ENCODE measurements at regions not wholly inside any gene's neighbourhood (a gene's known extent, or its start where the extent isn't known, plus 50 kb on each side); places are given as distances from the start of the nearest gene placed in this dataset.

GRCh38 chr11:121715405-121715804, 262.6 kb upstream of the SORL1-AS1 start:
- no peaks in the 10 kb centered on the region for H3K36me3 ChIP-seq (ENCODE audit: control insufficient read depth in 3 of 3, insufficient read depth in 2 of 3, low read depth in 1 of 3, low read length in 3 of 3)
- H3K4me3 ChIP-seq (ENCODE audit: low read depth in 1 of 3, low read length in 3 of 3): no peak overlapping the region
- no peak for DNase-seq
- no peak for FAIRE-seq
- no peaks in the 10 kb centered on the region for H3K27me3 ChIP-seq (ENCODE audit: control insufficient read depth in 3 of 3, insufficient read depth in 3 of 3, low read length in 3 of 3)
- H3K4me1 ChIP-seq (ENCODE audit: control insufficient read depth in 3 of 3, insufficient read depth in 2 of 3, low read depth in 1 of 3, low read length in 2 of 3): no peaks in the 10 kb centered on the region
- WGBS, 3 donors: 81 to 84% (median 82%) methylated on average over 4 of the region's 4 CpGs
- H3K27ac ChIP-seq (ENCODE audit: low read depth in 1 of 3, low read length in 2 of 3): no peak overlapping the region
- H3K9me3 ChIP-seq (ENCODE audit: control insufficient read depth in 2 of 2, insufficient read depth in 1 of 2, low read depth in 1 of 2, low read length in 1 of 2): no peaks in the 10 kb centered on the region

DNA sequence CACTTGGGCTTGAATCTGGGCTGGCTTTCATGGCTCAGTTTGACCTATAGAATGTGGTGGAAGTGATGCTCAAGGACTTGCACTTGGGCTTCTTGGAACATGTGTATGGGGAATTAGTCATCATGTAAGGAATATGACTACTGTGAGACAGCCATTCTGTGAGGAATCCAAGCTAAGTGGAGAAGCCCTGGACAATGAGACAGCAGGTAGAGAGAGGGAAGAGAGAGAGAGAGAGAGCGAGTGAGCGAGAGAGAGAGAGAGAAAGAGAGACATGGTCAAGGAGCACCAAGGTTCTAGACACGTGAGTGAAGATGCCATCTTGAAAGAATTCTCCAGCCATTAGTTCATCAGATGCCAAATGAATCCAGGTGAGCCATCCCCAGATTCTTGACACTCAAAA, 261.6 kb upstream of the SORL1-AS1 start:
- H3K36me3 ChIP-seq (ENCODE audit: control insufficient read depth in 3 of 3, insufficient read depth in 2 of 3, low read depth in 1 of 3, low read length in 3 of 3): no peaks in the 10 kb centered on the region
- DNase-seq (no peak), FAIRE-seq (no peak)
- H3K27me3 ChIP-seq (ENCODE audit: control insufficient read depth in 3 of 3, insufficient read depth in 3 of 3, low read length in 3 of 3): no peaks in the 10 kb centered on the region
- H3K27ac ChIP-seq (ENCODE audit: low read depth in 1 of 3, low read length in 2 of 3): no peak overlapping the region
- no peak overlapping the region for H3K4me3 ChIP-seq (ENCODE audit: low read depth in 1 of 3, low read length in 3 of 3)
- H3K4me1 ChIP-seq (ENCODE audit: control insufficient read depth in 3 of 3, insufficient read depth in 2 of 3, low read depth in 1 of 3, low read length in 2 of 3): no peaks in the 10 kb centered on the region
- 79 to 94% (median 89%) methylated on average over 3 of the region's 3 CpGs for WGBS, 3 donors
- H3K9me3 ChIP-seq (ENCODE audit: control insufficient read depth in 2 of 2, insufficient read depth in 1 of 2, low read depth in 1 of 2, low read length in 1 of 2): no peaks in the 10 kb centered on the region

GRCh38 chr11:121711939-121712338, 259.2 kb upstream of the SORL1-AS1 start:
- FAIRE-seq: no peak
- Histone ChIP-seq H3K4me3 (ENCODE audit: low read depth in 1 of 3, low read length in 3 of 3) (no peak overlapping the region), H3K4me1 (ENCODE audit: control insufficient read depth in 3 of 3, insufficient read depth in 2 of 3, low read depth in 1 of 3, low read length in 2 of 3) (no peaks in the 10 kb centered on the region), H3K9me3 (ENCODE audit: control insufficient read depth in 2 of 2, insufficient read depth in 1 of 2, low read depth in 1 of 2, low read length in 1 of 2) (no peaks in the 10 kb centered on the region), H3K27ac (ENCODE audit: low read depth in 1 of 3, low read length in 2 of 3) (no peak overlapping the region), H3K36me3 (ENCODE audit: control insufficient read depth in 3 of 3, insufficient read depth in 2 of 3, low read depth in 1 of 3, low read length in 3 of 3) (no peaks in the 10 kb centered on the region), H3K27me3 (ENCODE audit: control insufficient read depth in 3 of 3, insufficient read depth in 3 of 3, low read length in 3 of 3) (no peaks in the 10 kb centered on the region)
- WGBS, 3 donors: 33 to 71% (median 41%) methylated on average over 1 of the region's 1 CpG
- DNase-seq: no peak

- H3K36me3 ChIP-seq (ENCODE audit: control insufficient read depth in 3 of 3, insufficient read depth in 2 of 3, low read depth in 1 of 3, low read length in 3 of 3): no peaks in the 10 kb centered on the region
- no peak for FAIRE-seq
- WGBS, 3 donors: 51 to 74% (median 57%) methylated on average over 2 of the region's 2 CpGs
Observed at GRCh38 chr11:121711236-121711635, 258.5 kb upstream of the SORL1-AS1 start.

DNA sequence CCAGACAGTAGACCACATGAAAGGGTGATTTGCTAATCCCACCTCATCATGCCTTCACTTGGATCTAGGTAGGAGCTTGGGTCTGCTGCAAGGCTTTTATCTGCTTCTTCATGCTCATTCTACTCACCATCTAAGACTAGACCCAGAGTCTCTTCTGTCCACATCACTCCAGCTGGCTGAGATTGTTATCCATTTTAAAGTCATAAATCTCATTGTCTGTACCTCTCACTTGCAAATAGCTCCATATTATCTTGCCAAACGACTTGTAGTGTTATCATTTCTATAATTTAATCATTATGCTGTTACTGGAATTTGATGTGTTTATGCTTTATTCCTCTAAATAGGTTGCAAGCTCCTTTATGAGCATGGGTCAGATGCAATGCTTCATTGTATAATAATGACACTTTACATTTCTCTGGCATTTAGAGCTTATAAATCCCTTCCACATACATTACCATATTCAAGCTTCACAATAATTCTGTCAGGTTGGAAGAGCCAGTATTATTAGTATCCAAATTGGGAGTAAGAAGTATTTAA, 254.2 kb upstream of the SORL1-AS1 start:
- FAIRE-seq: no peak
- no peak overlapping the region for H3K4me3 ChIP-seq (ENCODE audit: low read depth in 1 of 3, low read length in 3 of 3)
- no peaks in the 10 kb centered on the region for H3K9me3 ChIP-seq (ENCODE audit: control insufficient read depth in 2 of 2, insufficient read depth in 1 of 2, low read depth in 1 of 2, low read length in 1 of 2)
- WGBS, 3 donors: 7 to 21% (median 15%) methylated on average over 1 of the region's 1 CpG
- DNase-seq: no peak
- no peaks in the 10 kb centered on the region for H3K27me3 ChIP-seq (ENCODE audit: control insufficient read depth in 3 of 3, insufficient read depth in 3 of 3, low read length in 3 of 3)
- no peaks in the 10 kb centered on the region for H3K4me1 ChIP-seq (ENCODE audit: control insufficient read depth in 3 of 3, insufficient read depth in 2 of 3, low read depth in 1 of 3, low read length in 2 of 3)
- H3K27ac ChIP-seq (ENCODE audit: low read depth in 1 of 3, low read length in 2 of 3): no peak overlapping the region
- no peaks in the 10 kb centered on the region for H3K36me3 ChIP-seq (ENCODE audit: control insufficient read depth in 3 of 3, insufficient read depth in 2 of 3, low read depth in 1 of 3, low read length in 3 of 3)

More at GRCh38 chr11:121711236-121711635, 258.5 kb upstream of the SORL1-AS1 start:
- Histone ChIP-seq H3K27ac (ENCODE audit: low read depth in 1 of 3, low read length in 2 of 3) (no peak overlapping the region), H3K4me1 (ENCODE audit: control insufficient read depth in 3 of 3, insufficient read depth in 2 of 3, low read depth in 1 of 3, low read length in 2 of 3) (no peaks in the 10 kb centered on the region), H3K27me3 (ENCODE audit: control insufficient read depth in 3 of 3, insufficient read depth in 3 of 3, low read length in 3 of 3) (no peaks in the 10 kb centered on the region), H3K4me3 (ENCODE audit: low read depth in 1 of 3, low read length in 3 of 3) (no peak overlapping the region), H3K9me3 (ENCODE audit: control insufficient read depth in 2 of 2, insufficient read depth in 1 of 2, low read depth in 1 of 2, low read length in 1 of 2) (no peaks in the 10 kb centered on the region)
- DNase-seq: no peak

DNA sequence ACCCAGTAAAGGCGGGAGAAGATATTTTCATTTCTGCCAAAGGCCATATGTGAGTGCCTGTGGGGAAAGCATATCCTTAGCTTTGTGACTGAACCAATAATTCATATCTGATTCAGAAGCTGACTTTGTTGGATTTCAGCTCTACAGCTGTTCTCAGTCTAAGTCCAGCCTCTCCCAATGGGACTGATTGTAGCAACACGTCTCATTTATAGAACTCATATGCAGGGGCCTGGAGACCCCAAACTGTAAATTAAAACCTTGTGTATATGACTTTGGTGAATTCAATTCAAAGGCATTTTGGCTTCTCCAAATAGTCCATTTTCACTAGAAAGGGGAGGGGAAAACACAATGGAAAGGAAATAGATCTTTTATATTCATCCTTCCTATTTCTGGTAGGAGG, 250.4 kb upstream of the SORL1-AS1 start:
- Histone ChIP-seq H3K27ac (ENCODE audit: low read depth in 1 of 3, low read length in 2 of 3) (no peak overlapping the region), H3K4me3 (ENCODE audit: low read depth in 1 of 3, low read length in 3 of 3) (no peak overlapping the region), H3K27me3 (ENCODE audit: control insufficient read depth in 3 of 3, insufficient read depth in 3 of 3, low read length in 3 of 3) (no peaks in the 10 kb centered on the region), H3K4me1 (ENCODE audit: control insufficient read depth in 3 of 3, insufficient read depth in 2 of 3, low read depth in 1 of 3, low read length in 2 of 3) (no peaks in the 10 kb centered on the region), H3K9me3 (ENCODE audit: control insufficient read depth in 2 of 2, insufficient read depth in 1 of 2, low read depth in 1 of 2, low read length in 1 of 2) (no peaks in the 10 kb centered on the region), H3K36me3 (ENCODE audit: control insufficient read depth in 3 of 3, insufficient read depth in 2 of 3, low read depth in 1 of 3, low read length in 3 of 3) (no peaks in the 10 kb centered on the region)
- 65 to 82% (median 69%) methylated on average over 2 of the region's 2 CpGs for WGBS, 3 donors
- DNase-seq: no peak
- no peak for FAIRE-seq

DNA sequence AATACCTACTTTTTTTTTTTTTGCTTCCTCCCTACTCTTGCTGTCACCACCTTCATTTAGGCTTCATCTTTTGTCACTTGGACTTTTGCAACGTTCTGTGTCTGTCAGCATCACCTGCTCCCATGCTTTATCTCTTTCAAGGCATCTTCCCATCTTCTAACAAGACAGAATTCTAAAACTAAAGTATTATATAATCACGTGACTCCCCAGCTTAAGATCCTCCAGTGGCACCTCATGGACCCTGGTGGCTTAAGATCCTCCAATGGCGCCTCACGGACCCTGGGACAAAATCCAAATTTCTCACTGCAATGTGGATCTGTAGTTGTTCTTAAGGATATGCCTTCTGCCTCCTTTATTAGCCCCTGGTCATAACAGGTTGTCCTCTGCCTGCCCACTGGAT, 248.2 kb upstream of the SORL1-AS1 start:
- Histone ChIP-seq H3K27me3 (ENCODE audit: control insufficient read depth in 3 of 3, insufficient read depth in 3 of 3, low read length in 3 of 3) (no peaks in the 10 kb centered on the region), H3K36me3 (ENCODE audit: control insufficient read depth in 3 of 3, insufficient read depth in 2 of 3, low read depth in 1 of 3, low read length in 3 of 3) (no peaks in the 10 kb centered on the region), H3K4me3 (ENCODE audit: low read depth in 1 of 3, low read length in 3 of 3) (no peak overlapping the region), H3K9me3 (ENCODE audit: control insufficient read depth in 2 of 2, insufficient read depth in 1 of 2, low read depth in 1 of 2, low read length in 1 of 2) (no peaks in the 10 kb centered on the region), H3K4me1 (ENCODE audit: control insufficient read depth in 3 of 3, insufficient read depth in 2 of 3, low read depth in 1 of 3, low read length in 2 of 3) (peaks cover 0 to 3% (median 0%) of the 10 kb centered on the region in 3 donors), H3K27ac (ENCODE audit: low read depth in 1 of 3, low read length in 2 of 3) (no peak overlapping the region)
- WGBS, 3 donors: 67 to 75% (median 69%) methylated on average over 4 of the region's 4 CpGs
- FAIRE-seq (no peak), DNase-seq (no peak)

GRCh38 chr11:121699801-121700200, 247.0 kb upstream of the SORL1-AS1 start:
- Histone ChIP-seq H3K27ac (ENCODE audit: low read depth in 1 of 3, low read length in 2 of 3) (no peak overlapping the region), H3K4me1 (ENCODE audit: control insufficient read depth in 3 of 3, insufficient read depth in 2 of 3, low read depth in 1 of 3, low read length in 2 of 3) (peaks cover 0 to 3% (median 0%) of the 10 kb centered on the region in 3 donors), H3K9me3 (ENCODE audit: control insufficient read depth in 2 of 2, insufficient read depth in 1 of 2, low read depth in 1 of 2, low read length in 1 of 2) (no peaks in the 10 kb centered on the region), H3K4me3 (ENCODE audit: low read depth in 1 of 3, low read length in 3 of 3) (no peak overlapping the region), H3K27me3 (ENCODE audit: control insufficient read depth in 3 of 3, insufficient read depth in 3 of 3, low read length in 3 of 3) (no peaks in the 10 kb centered on the region), H3K36me3 (ENCODE audit: control insufficient read depth in 3 of 3, insufficient read depth in 2 of 3, low read depth in 1 of 3, low read length in 3 of 3) (no peaks in the 10 kb centered on the region)
- 62 to 65% (median 64%) methylated on average over 5 of the region's 5 CpGs for WGBS, 3 donors
- FAIRE-seq (no peak), DNase-seq (no peak)

DNA sequence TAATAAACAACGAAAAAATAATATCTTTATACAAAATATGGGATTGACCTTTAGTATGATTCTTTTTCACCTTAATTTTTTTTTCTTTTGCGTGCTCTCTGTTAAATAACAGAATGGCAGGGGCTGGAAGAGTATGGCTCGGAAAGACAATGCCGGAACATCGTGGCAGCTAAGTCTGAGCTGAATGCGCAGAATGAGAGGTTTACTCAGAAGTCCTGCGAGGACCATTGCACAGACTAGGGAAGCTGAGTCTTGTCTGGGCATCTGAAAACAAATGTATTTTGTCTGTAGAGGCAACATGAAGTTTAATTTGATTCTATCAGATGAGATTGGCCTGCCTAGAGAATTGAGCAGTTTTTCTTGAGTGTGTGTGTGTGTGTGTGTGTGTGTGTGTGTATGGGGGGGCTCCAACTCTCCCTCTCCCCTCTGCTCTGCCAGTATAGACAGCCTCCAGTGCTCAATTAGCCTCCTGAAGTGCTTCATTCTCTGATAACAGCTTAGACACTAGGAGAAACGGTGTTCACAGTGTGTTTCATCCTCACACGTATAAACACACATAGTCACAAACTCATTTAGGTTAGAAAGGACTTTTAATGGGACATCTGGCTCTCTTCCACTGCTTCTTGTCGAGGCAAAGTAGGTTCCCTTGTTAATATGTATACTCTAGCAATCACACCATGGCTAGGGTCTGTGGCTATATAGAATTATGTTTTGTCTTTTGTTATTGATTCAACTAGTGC, 244.3 kb upstream of the SORL1-AS1 start:
- Histone ChIP-seq H3K9me3 (ENCODE audit: control insufficient read depth in 2 of 2, insufficient read depth in 1 of 2, low read depth in 1 of 2, low read length in 1 of 2) (no peaks in the 10 kb centered on the region), H3K36me3 (ENCODE audit: control insufficient read depth in 3 of 3, insufficient read depth in 2 of 3, low read depth in 1 of 3, low read length in 3 of 3) (no peaks in the 10 kb centered on the region), H3K4me1 (ENCODE audit: control insufficient read depth in 3 of 3, insufficient read depth in 2 of 3, low read depth in 1 of 3, low read length in 2 of 3) (peaks cover 0 to 3% (median 0%) of the 10 kb centered on the region in 3 donors), H3K4me3 (ENCODE audit: low read depth in 1 of 3, low read length in 3 of 3) (no peak overlapping the region), H3K27ac (ENCODE audit: low read depth in 1 of 3, low read length in 2 of 3) (no peak overlapping the region), H3K27me3 (ENCODE audit: control insufficient read depth in 3 of 3, insufficient read depth in 3 of 3, low read length in 3 of 3) (no peaks in the 10 kb centered on the region)
- 73 to 77% (median 76%) methylated on average over 10 of the region's 10 CpGs for WGBS, 3 donors
- DNase-seq (no peak), FAIRE-seq (no peak)

Measured in small intestine (tissue), 7 donors.